Testis (tissue), 2 donors: ENCODE measurements at regions not wholly inside any gene's neighbourhood (a gene's known extent, or its start where the extent isn't known, plus 50 kb on each side); places are given as distances from the start of the nearest gene placed in this dataset.
"Not testable (repeated sequence)": the region's sequence is repeated elsewhere in the genome, so short reads cannot be mapped to it uniquely, and the experiment has no call there.

Experiments used
- DNase-seq: peaks from one replicate; pipeline ENCODE4 v3.0.0-alpha.2; 2019
- H3K27ac ChIP-seq, 2 donors: fragments of 200-600 bp; sonication (generic); one replicate each; pipeline ENCODE4 v1.5.1; 2019
- H3K27me3 ChIP-seq: fragments of 200-600 bp; sonication (generic); one replicate; pipeline ENCODE4 v1.5.1; 2019
- H3K36me3 ChIP-seq: fragments of 200-600 bp; sonication (generic); one replicate; pipeline ENCODE4 v1.5.1; 2017; ENCODE audit warnings: low read depth; ENCODE audit errors: missing control alignments
- H3K4me1 ChIP-seq: fragments of 200-600 bp; sonication (generic); one replicate; pipeline ENCODE4 v1.5.1; 2019
- H3K4me3 ChIP-seq, 2 donors: fragments of 200-600 bp; sonication (generic); one replicate each; pipeline ENCODE4 v1.5.1; 2017 to 2019
- H3K9me3 ChIP-seq: fragments of 200-600 bp; sonication (generic); one replicate; pipeline ENCODE4 v1.5.1; 2017
- POLR2A ChIP-seq: fragments of 450-650 bp; IDR thresholded peaks from one replicate; pipeline ENCODE4 v1.6.1; 2017; ENCODE audit warnings: antibody characterized with exemption, mild to moderate bottlenecking, moderate library complexity
- WGBS, 2 donors: methylation state at CpG; one replicate each; pipeline ENCODE4 v1.1.5; 2018; 5-methylcytosine and 5-hydroxymethylcytosine counted together
- intact Hi-C: fragments of 100-400 bp; cut with DNase I; formaldehyde crosslinking; loops from one replicate; pipeline ENCODE4 v1.15.1; 2023; ENCODE audit warnings: low total_unique reads
- TF ChIP-seq, protein P1 (sequence below), 3 experiments: fragments of 450-650 bp in 2 of 3; fragments of 200-600 bp in 1 of 3; sonication (generic) in 1 of 3; IDR thresholded peaks; one replicate each; pipeline ENCODE4 v1.5.1; 2016 to 2019; ENCODE audit warnings: antibody characterized with exemption in 3 of 3, mild to moderate bottlenecking in 2 of 3, moderate library complexity in 1 of 3

DNA sequence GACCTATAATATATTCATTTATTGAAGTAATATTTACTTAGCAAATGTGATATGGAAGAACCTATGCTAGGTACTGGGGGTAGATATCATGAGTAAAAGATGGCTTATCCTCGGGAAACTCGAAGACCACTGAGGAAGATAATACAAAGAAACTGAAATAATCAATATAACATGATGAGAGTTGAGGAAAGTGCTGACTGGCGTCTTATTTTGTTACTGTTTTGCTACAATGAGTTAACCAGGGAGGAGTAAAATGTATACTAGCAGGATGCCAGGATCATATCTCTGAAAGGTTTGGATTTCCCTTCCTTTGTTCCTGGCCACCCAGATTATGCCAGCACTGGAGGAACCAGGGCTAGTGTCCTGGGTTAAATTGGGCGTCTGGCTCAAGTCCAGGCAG is 111.7 kb upstream of the SPATS2L start:
- Histone ChIP-seq H3K4me1 (no peaks in the 10 kb centered on the region), H3K4me3 (no peak overlapping the region), H3K36me3 (no peaks in the 10 kb centered on the region), H3K27me3 (no peaks in the 10 kb centered on the region), H3K9me3 (no peaks in the 10 kb centered on the region), H3K27ac (no peak overlapping the region)
- 70 to 79% methylated on average over 4 of the region's 4 CpGs for WGBS, 2 donors
- TF ChIP-seq POLR2A, result no peak
- TF ChIP-seq, protein P1, sequence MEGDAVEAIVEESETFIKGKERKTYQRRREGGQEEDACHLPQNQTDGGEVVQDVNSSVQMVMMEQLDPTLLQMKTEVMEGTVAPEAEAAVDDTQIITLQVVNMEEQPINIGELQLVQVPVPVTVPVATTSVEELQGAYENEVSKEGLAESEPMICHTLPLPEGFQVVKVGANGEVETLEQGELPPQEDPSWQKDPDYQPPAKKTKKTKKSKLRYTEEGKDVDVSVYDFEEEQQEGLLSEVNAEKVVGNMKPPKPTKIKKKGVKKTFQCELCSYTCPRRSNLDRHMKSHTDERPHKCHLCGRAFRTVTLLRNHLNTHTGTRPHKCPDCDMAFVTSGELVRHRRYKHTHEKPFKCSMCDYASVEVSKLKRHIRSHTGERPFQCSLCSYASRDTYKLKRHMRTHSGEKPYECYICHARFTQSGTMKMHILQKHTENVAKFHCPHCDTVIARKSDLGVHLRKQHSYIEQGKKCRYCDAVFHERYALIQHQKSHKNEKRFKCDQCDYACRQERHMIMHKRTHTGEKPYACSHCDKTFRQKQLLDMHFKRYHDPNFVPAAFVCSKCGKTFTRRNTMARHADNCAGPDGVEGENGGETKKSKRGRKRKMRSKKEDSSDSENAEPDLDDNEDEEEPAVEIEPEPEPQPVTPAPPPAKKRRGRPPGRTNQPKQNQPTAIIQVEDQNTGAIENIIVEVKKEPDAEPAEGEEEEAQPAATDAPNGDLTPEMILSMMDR (IDR thresholded peaks at IDR 0.05), result no peak
- DNase-seq, result no peak
- intact Hi-C loops, result no loop called here

DNA sequence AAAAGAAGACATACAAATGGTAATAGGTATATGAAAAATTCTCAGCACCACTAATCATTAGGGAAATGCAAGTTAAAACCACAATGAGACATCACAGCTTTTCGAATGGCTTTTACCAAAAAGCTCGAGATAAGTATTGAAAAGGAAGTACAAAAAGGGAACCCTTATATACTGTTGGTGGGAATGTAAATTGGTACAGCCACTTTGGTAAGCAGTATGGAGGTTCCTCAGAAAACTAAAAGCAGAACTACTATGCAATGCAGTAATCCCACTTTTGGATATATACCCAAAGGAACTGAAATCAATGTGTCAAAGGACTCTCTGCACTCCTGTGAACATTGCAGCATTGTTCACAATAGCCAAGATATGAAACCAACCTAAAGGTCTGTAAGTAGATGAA is 107.5 kb upstream of the SPATS2L start:
- WGBS, 2 donors, result 92 to 95% methylated on average over 2 of the region's 2 CpGs
- intact Hi-C loops, result no loop called here
- Histone ChIP-seq H3K36me3 (no peaks in the 10 kb centered on the region), H3K9me3 (no peaks in the 10 kb centered on the region), H3K4me1 (no peaks in the 10 kb centered on the region), H3K4me3 (no peak overlapping the region), H3K27me3 (no peaks in the 10 kb centered on the region), H3K27ac (no peak overlapping the region)
- TF ChIP-seq, protein P1 (IDR thresholded peaks at IDR 0.05), result no peak
- TF ChIP-seq POLR2A, result no peak
- no peak for DNase-seq

DNA sequence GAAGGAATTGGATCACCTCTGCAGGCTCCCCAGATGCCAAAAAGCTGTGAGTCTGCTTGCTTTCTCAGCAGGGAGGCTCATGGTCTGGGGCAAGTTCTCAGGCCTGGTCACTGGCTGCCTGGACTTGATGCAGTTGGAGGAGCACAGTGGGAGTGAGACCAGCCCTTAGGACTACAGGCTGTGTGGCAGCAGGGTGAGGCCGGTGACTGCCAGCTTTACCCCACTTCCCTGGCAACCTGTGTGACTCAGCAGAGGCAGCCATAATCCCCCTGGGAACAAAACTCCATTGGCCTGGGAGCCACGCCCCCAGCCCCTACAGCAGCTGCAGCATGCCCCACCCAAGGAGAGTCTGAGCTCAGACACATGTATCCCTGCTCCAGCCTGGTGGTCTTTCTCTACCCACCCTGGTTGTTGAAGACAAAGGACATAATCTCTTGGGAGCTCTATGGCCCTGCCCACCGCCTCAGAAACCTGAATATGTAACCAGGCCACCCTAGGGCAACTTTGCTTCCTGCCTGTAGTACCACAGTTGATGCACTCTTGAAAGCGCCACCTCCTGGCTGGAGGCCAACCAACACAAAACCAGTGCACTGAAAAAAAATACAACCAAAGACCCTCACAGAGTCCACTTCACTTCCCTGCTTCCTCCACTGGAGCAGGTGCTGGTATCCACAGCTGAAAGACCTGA is 106.8 kb upstream of the SPATS2L start:
- Histone ChIP-seq H3K4me3 (no peak overlapping the region), H3K4me1 (no peaks in the 10 kb centered on the region), H3K36me3 (no peaks in the 10 kb centered on the region), H3K27ac (no peak overlapping the region), H3K27me3 (no peaks in the 10 kb centered on the region), H3K9me3 (no peaks in the 10 kb centered on the region)
- TF ChIP-seq POLR2A, result no peak
- TF ChIP-seq, protein P1 (IDR thresholded peaks at IDR 0.05), result no peak
- 92 to 98% methylated on average over 4 of the region's 4 CpGs for WGBS, 2 donors
- no peak for DNase-seq
- intact Hi-C loops, result no loop called here

DNA sequence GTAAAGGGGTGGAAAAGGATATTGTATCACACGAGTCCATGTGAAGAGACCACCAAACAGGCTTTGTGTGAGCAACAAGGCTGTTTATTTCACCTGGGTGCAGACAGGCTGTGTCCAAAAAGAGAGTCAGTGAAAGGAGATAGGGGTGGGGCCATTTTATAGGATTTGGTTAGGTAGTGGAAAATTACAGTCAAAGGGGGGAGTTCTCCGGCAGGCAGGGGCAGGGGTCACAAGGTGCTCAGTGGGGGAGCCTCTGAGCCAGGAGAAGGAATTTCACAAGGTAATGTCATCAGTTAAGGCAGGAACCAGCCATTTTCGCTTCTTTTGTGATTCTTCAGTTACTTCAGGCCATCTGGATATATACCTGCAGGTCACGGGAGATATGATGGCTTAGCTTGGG is 104.7 kb upstream of the SPATS2L start:
- 91 to 92% methylated on average over 4 of the region's 4 CpGs for WGBS, 2 donors
- intact Hi-C loops, H3K27me3 ChIP-seq, H3K9me3 ChIP-seq, H3K36me3 ChIP-seq, H3K4me3 ChIP-seq, H3K4me1 ChIP-seq, H3K27ac ChIP-seq, DNase-seq: not testable (repeated sequence)

DNA sequence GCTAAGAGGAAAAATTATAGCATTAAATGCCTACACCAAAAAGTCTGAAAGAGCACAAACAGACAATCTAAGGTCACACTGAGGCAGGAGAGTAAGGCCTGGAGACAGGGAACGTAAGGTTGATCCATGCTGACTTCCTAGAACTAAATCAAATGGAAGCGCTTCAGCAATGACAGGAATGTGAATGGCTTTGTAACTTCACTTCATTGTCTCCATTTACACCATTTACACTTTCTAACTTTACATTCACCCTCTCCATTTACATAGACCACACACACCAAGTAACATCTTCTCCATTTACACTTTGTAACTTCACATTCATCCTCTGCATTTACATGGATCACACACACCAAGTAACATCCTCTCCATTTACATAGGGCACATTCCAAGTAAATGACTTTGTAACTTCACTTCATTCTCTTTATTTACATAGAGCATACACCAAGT is 103.1 kb upstream of the SPATS2L start:
- intact Hi-C loops, result no loop called here
- Histone ChIP-seq H3K36me3 (no peaks in the 10 kb centered on the region), H3K9me3 (no peaks in the 10 kb centered on the region), H3K4me3 (no peak overlapping the region), H3K27me3 (no peaks in the 10 kb centered on the region), H3K27ac (no peak overlapping the region), H3K4me1 (no peaks in the 10 kb centered on the region)
- DNase-seq, result no peak
- 94 to 95% methylated on average over 2 of the region's 2 CpGs for WGBS, 2 donors
- TF ChIP-seq POLR2A, result no peak
- TF ChIP-seq, protein P1 (IDR thresholded peaks at IDR 0.05), result no peak
